H9 (cell line): ENCODE measurements at regions not wholly inside any gene's neighbourhood (a gene's known extent, or its start where the extent isn't known, plus 50 kb on each side); places are given as distances from the start of the nearest gene placed in this dataset.

Experiments used
- DNase-seq: peaks from one replicate; pipeline ENCODE4 v3.0.0-alpha.2; 2017
- H2AFZ ChIP-seq: one replicate; pipeline ENCODE4 v1.6.1; 2013; ENCODE audit warnings: mild to moderate bottlenecking, low read length, control low read depth, moderate library complexity
- H2AK5ac ChIP-seq: 2 replicates; pipeline ENCODE4 v1.6.1; 2013; ENCODE audit warnings: low read length, control low read depth, mixed read lengths; ENCODE audit not compliant: insufficient read length
- H2BK120ac ChIP-seq: one replicate; pipeline ENCODE4 v1.6.1; 2013; ENCODE audit warnings: low read depth, mild to moderate bottlenecking, low read length, control low read depth, inconsistent platforms; ENCODE audit not compliant: poor library complexity, severe bottlenecking
- H2BK12ac ChIP-seq: 2 replicates; pipeline ENCODE4 v1.6.1; 2013; ENCODE audit warnings: low read length, control low read depth, mixed read lengths, low read depth; ENCODE audit not compliant: insufficient read length
- H2BK15ac ChIP-seq: 2 replicates; pipeline ENCODE4 v1.6.1; 2013; ENCODE audit warnings: low read depth, low read length, control low read depth
- H2BK20ac ChIP-seq: one replicate; pipeline ENCODE4 v1.6.1; 2013; ENCODE audit warnings: low read depth, mild to moderate bottlenecking, low read length, control low read depth, inconsistent platforms; ENCODE audit not compliant: poor library complexity, severe bottlenecking
- H2BK5ac ChIP-seq: 2 replicates; pipeline ENCODE4 v1.6.1; 2013; ENCODE audit warnings: low read length, control low read depth, mixed read lengths; ENCODE audit not compliant: insufficient read length
- H3K14ac ChIP-seq: 2 replicates; pipeline ENCODE4 v1.6.1; 2013; ENCODE audit warnings: low read length, control low read depth; ENCODE audit not compliant: insufficient read depth
- H3K18ac ChIP-seq: 2 replicates; pipeline ENCODE4 v1.6.1; 2013; ENCODE audit warnings: low read depth, mild to moderate bottlenecking, mixed read lengths, low read length, control low read depth; ENCODE audit not compliant: insufficient read length
- H3K23ac ChIP-seq: 2 replicates; pipeline ENCODE4 v1.6.1; 2013; ENCODE audit warnings: low read length, control low read depth, mixed read lengths, low read depth; ENCODE audit not compliant: insufficient read length
- H3K23me2 ChIP-seq: 2 replicates; pipeline ENCODE4 v1.6.1; 2013; ENCODE audit warnings: low read depth, mild to moderate bottlenecking, mixed read lengths, low read length, control low read depth; ENCODE audit not compliant: insufficient read length, poor library complexity, severe bottlenecking
- H3K27ac ChIP-seq: 2 replicates; pipeline ENCODE4 v1.5.1; 2013; ENCODE audit warnings: low read length, control low read depth, mixed read lengths, low read depth; ENCODE audit not compliant: insufficient read length
- H3K27me3 ChIP-seq: 2 replicates; pipeline ENCODE4 v1.6.1; 2013; ENCODE audit warnings: low read length, control low read depth, inconsistent platforms; ENCODE audit not compliant: insufficient read depth
- H3K4ac ChIP-seq: 2 replicates; pipeline ENCODE4 v1.6.1; 2013; ENCODE audit warnings: low read depth, mild to moderate bottlenecking, control low read depth, inconsistent platforms, low read length, moderate library complexity
- H3K4me1 ChIP-seq: 2 replicates; pipeline ENCODE4 v1.6.1; 2013; ENCODE audit warnings: low read length, control low read depth, inconsistent platforms; ENCODE audit not compliant: insufficient read depth
- H3K4me2 ChIP-seq: 2 replicates; pipeline ENCODE4 v1.6.1; 2013; ENCODE audit warnings: low read length, control low read depth, mixed read lengths; ENCODE audit not compliant: insufficient read length, insufficient read depth
- H3K56ac ChIP-seq: 2 replicates; pipeline ENCODE4 v1.6.1; 2013; ENCODE audit warnings: low read depth, mild to moderate bottlenecking, mixed read lengths, low read length, control low read depth; ENCODE audit not compliant: insufficient read length
- H3K79me1 ChIP-seq: 2 replicates; pipeline ENCODE4 v1.6.1; 2013; ENCODE audit warnings: low read depth, mild to moderate bottlenecking, moderate library complexity, low read length, control low read depth, inconsistent platforms; ENCODE audit not compliant: insufficient read depth, poor library complexity, severe bottlenecking
- H3K79me2 ChIP-seq: 2 replicates; pipeline ENCODE4 v1.6.1; 2013; ENCODE audit warnings: low read length, control low read depth, inconsistent platforms; ENCODE audit not compliant: insufficient read depth
- H3K9ac ChIP-seq: 2 replicates; pipeline ENCODE4 v1.6.1; 2013; ENCODE audit warnings: low read length, control low read depth, mixed read lengths; ENCODE audit not compliant: insufficient read length; ENCODE audit errors: extremely low read depth
- H3K9me3 ChIP-seq: one replicate; pipeline ENCODE4 v1.6.1; 2013; ENCODE audit warnings: low read depth, low read length, inconsistent platforms; ENCODE audit not compliant: control insufficient read depth
- H3T11ph ChIP-seq: one replicate; pipeline ENCODE4 v1.6.1; 2013; ENCODE audit warnings: mild to moderate bottlenecking, low read length, control low read depth, inconsistent platforms
- H4K20me1 ChIP-seq: one replicate; pipeline ENCODE4 v1.6.1; 2013; ENCODE audit not compliant: control insufficient read depth, insufficient read length, insufficient read depth
- H4K5ac ChIP-seq: 2 replicates; pipeline ENCODE4 v1.6.1; 2013; ENCODE audit warnings: low read depth, mild to moderate bottlenecking, mixed read lengths, low read length, control low read depth; ENCODE audit not compliant: insufficient read length
- H4K8ac ChIP-seq: replicated peaks from 2 replicates; pipeline ENCODE4 v1.6.1; 2013; ENCODE audit warnings: low read length, control low read depth, mixed read lengths, low read depth; ENCODE audit not compliant: insufficient read length
- H4K91ac ChIP-seq: 2 replicates; pipeline ENCODE4 v1.6.1; 2013; ENCODE audit warnings: low read depth, mild to moderate bottlenecking, moderate library complexity, mixed read lengths, low read length, control low read depth; ENCODE audit not compliant: insufficient read length
- H3K27ac Mint-ChIP-seq, 3 experiments: 2 replicates in 2 of 3; 3 replicates in 1 of 3; pipeline ENCODE4 v1.8.0; 2020 to 2021; ENCODE audit warnings: mixed read lengths in 3 of 3, mild to moderate bottlenecking in 1 of 3, moderate library complexity in 1 of 3
- H3K27me3 Mint-ChIP-seq: 2 replicates; pipeline ENCODE4 v1.8.0; 2021; ENCODE audit warnings: low read depth, mild to moderate bottlenecking, moderate library complexity, mixed read lengths
- H3K36me3 Mint-ChIP-seq, 3 experiments: 2 replicates in 2 of 3; 3 replicates in 1 of 3; pipeline ENCODE4 v1.8.0; 2020 to 2021; ENCODE audit warnings: low read depth in 3 of 3, mixed read lengths in 3 of 3; ENCODE audit not compliant: insufficient read depth in 1 of 3
- H3K4me1 Mint-ChIP-seq, 2 experiments: 2 replicates each; pipeline ENCODE4 v1.8.0; 2020; ENCODE audit warnings: mixed read lengths in 2 of 2
- H3K4me3 Mint-ChIP-seq, 2 experiments: 2 replicates in 1 of 2; 3 replicates in 1 of 2; pipeline ENCODE4 v1.8.0; 2020 to 2021; ENCODE audit warnings: mild to moderate bottlenecking in 2 of 2, mixed read lengths in 2 of 2, moderate library complexity in 1 of 2
- H3K9me3 Mint-ChIP-seq, 2 experiments: 2 replicates in 1 of 2; 3 replicates in 1 of 2; pipeline ENCODE4 v1.8.0; 2020; ENCODE audit warnings: mild to moderate bottlenecking in 2 of 2, mixed read lengths in 2 of 2, moderate library complexity in 1 of 2
- CTCF ChIP-seq: fragments of 200-600 bp; sonication (generic); conservative IDR thresholded peaks from 3 replicates; pipeline ENCODE4 v1.8.0; 2021; ENCODE audit warnings: antibody characterized with exemption, mild to moderate bottlenecking
- WGBS: extraction: QIAGEN DNeasy Blood & Tissue Kit; methylation state at CpG from one replicate; pipeline ENCODE4 v1.1.7; 2013; ENCODE audit warnings: missing lambda C conversion rate, low lambda C conversion rate, mixed read lengths; ENCODE audit not compliant: insufficient read length; ENCODE audit errors: extremely low coverage; 5-methylcytosine and 5-hydroxymethylcytosine counted together

GRCh38 chr2:157087373-157088002 is 170.0 kb upstream of the GALNT5 start:
- WGBS, result no CpG with 5 or more reads among the region's 13 CpGs
- no peaks in the 10 kb centered on the region for H3K36me3 Mint-ChIP-seq
- Histone ChIP-seq H3K79me1 (no peaks in the 10 kb centered on the region), H3K23ac (no peak overlapping the region), H2BK12ac (no peak overlapping the region), H3K14ac (no peak overlapping the region), H2BK120ac (no peak overlapping the region), H4K8ac (no peak overlapping the region), H3K4me2 (no peak overlapping the region), H3K4ac (no peak overlapping the region), H3K9me3 (no peaks in the 10 kb centered on the region), H3K4me1 (peaks cover 2% of the 10 kb centered on the region; the same call in 1 of the 2 replicates), H4K5ac (no peak overlapping the region), H3K9ac (no peak overlapping the region), H3K23me2 (no peaks in the 10 kb centered on the region), H3K18ac (no peak overlapping the region), H3K27ac (no peak overlapping the region), H2AFZ (no peak overlapping the region), H3K27me3 (no peaks in the 10 kb centered on the region), H3K79me2 (no peaks in the 10 kb centered on the region), H3K56ac (no peak overlapping the region), H4K91ac (no peak overlapping the region), H2AK5ac (no peak overlapping the region), H4K20me1 (no peaks in the 10 kb centered on the region), H2BK5ac (no peak overlapping the region), H3T11ph (no peak overlapping the region), H2BK20ac (no peak overlapping the region), H2BK15ac (no peak overlapping the region)
- no peaks in the 10 kb centered on the region for H3K9me3 Mint-ChIP-seq
- peaks cover 11% of the 10 kb centered on the region in 2 experiments for H3K4me1 Mint-ChIP-seq
- no peak for TF ChIP-seq CTCF
- DNase-seq, result no peak
- no peak overlapping the region for H3K4me3 Mint-ChIP-seq
- 0 out of 7 replicates have a peak overlapping the region, but pooled peaks of 1 of the 3 experiments have one; percentile 62 for H3K27ac Mint-ChIP-seq
- H3K27me3 Mint-ChIP-seq, result no peaks in the 10 kb centered on the region
